Epithelial cell of proximal tubule (primary cell): ENCODE measurements at regions not wholly inside any gene's neighbourhood (a gene's known extent, or its start where the extent isn't known, plus 50 kb on each side); places are given as distances from the start of the nearest gene placed in this dataset.

ENCODE experiments used
- DNase-seq: peaks from one replicate; pipeline ENCODE4 v3.0.0-alpha.2; 2011; ENCODE audit warnings: low read depth
- H3K4me3 ChIP-seq: 2 replicates; pipeline ENCODE4 v1.5.1; 2011; ENCODE audit warnings: low read depth, mild to moderate bottlenecking, low read length
- CTCF ChIP-seq: conservative IDR thresholded peaks from 2 replicates; pipeline ENCODE4 v1.5.1; 2012; ENCODE audit warnings: low read depth, mild to moderate bottlenecking, low read length

GRCh38 chr4:176921256-176921655 is 128.5 kb upstream of the VEGFC start:
- TF ChIP-seq CTCF: no peak
- no peak for DNase-seq
- no peak overlapping the region for H3K4me3 ChIP-seq

GRCh38 chr4:176924238-176924637 is 131.5 kb upstream of the VEGFC start:
- TF ChIP-seq CTCF: no peak
- no peak for DNase-seq
- no peak overlapping the region for H3K4me3 ChIP-seq

- no peak overlapping the region for H3K4me3 ChIP-seq
Measured at GRCh38 chr4:176925962-176926361, 133.2 kb upstream of the VEGFC start.

GRCh38 chr4:176927117-176927516 is 134.4 kb upstream of the VEGFC start:
- TF ChIP-seq CTCF: no peak
- DNase-seq: no peak
- H3K4me3 ChIP-seq: no peak overlapping the region

More at GRCh38 chr4:176925962-176926361, 133.2 kb upstream of the VEGFC start:
- no peak for TF ChIP-seq CTCF
- DNase-seq: no peak

- peak; percentile 12 for DNase-seq
- no peak overlapping the region for H3K4me3 ChIP-seq
- TF ChIP-seq CTCF: no peak
Measured at GRCh38 chr4:176927664-176928063, 134.9 kb upstream of the VEGFC start.

- no peak for DNase-seq
- TF ChIP-seq CTCF: no peak
- H3K4me3 ChIP-seq: no peak overlapping the region
Measured at GRCh38 chr4:176939445-176939844, 146.7 kb upstream of the VEGFC start.

- TF ChIP-seq CTCF: no peak
- H3K4me3 ChIP-seq: no peak overlapping the region
- DNase-seq: no peak
Measured at GRCh38 chr4:176945334-176945733, 152.6 kb upstream of the VEGFC start.
